ENCODE measurements at regions not wholly inside any gene's neighbourhood (a gene's known extent, or its start where the extent isn't known, plus 50 kb on each side); places are given as distances from the start of the nearest gene placed in this dataset.
"Not testable (repeated sequence)": the region's sequence is repeated elsewhere in the genome, so short reads cannot be mapped to it uniquely, and the experiment has no call there.

DNA sequence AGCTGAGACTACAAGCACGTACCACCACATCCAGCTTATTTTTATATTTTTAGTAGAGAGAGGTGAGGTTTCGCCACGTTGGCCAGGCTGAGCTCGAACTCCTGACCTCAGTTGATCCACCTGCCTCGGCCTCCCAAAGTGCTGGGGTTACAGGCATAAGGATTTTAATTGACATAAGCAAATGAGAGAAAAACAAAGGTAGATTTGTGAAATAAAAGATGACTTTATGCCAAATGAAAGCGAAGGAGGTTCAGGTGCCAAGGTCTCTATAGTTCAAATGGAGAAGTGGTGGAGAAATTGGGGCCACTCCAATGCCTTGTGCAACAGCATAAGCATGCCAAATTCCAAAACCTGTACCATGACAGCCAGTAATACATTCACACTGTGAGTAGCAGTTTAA is 180.6 kb downstream of the MREG start:
- no peak for DNase-seq (ENCODE audit: low read depth)

DNA sequence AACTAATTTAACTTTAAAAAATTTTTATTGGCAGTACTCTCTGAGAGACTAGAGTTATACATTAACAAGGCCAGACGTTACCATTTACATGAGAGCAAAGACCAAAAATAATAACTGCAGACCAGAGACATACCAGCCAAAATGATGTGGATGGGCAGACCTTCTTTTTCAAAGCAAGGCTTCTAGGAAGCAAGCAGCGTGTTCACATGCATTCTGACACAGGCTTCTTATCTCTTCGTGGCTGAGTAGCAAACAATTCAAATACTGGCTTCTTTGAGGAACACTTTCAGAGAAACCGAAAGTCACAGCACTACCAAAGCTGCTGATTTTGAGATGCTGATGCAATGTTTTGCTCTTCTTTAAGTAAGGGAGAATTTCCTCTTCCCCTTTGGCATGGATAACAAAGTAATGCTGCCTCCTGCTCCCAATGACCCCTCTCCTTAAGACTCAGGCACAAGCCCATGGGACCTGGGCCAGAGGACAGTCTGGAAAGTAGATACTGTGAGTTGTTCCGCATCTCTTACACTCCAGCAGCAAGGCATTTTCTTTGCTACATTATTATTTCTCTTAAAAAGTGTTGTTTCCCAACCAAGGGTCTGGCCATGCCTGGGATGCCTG is 181.9 kb downstream of the MREG start:
- no peak for DNase-seq (ENCODE audit: low read depth)

DNA sequence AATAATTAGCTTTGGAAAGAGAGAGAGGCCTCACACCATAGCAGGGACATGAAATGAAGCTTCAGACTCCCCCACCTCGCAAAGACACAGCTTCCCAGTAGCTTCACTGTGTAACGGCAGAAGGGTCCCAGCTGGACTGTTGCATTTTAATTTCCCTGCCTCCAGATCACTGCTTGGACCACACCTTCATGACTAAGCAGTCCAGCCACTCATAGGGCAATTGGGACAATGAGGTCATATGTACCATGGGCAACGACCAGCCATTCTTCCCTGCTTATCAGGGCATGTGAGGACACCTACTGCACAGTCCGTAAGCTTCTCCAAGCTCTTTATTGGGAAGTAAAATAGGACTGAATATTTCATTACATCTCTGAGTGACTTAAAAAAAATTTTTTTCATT is 183.0 kb downstream of the MREG start:
- no peak for DNase-seq (ENCODE audit: low read depth)

DNA sequence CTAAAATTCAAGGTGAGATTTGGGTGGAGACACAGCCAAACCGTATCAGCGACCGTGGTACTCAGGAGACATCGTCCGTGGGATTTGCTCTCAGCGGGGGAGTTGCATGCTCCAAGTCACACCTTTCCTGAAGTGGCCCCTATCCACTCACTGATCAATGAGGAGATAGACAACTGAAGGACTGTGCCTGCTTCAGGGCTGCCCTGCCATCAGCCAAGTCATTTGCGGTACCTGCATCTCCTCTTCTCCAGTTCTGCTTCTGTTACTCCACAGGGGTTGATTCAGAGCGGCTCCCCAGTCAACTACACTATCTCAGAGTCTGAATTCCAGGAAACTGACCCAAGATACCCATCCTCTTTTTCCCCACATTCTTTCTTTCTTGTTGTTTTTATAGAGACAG is 184.1 kb downstream of the MREG start:
- no peak for DNase-seq (ENCODE audit: low read depth)

DNA sequence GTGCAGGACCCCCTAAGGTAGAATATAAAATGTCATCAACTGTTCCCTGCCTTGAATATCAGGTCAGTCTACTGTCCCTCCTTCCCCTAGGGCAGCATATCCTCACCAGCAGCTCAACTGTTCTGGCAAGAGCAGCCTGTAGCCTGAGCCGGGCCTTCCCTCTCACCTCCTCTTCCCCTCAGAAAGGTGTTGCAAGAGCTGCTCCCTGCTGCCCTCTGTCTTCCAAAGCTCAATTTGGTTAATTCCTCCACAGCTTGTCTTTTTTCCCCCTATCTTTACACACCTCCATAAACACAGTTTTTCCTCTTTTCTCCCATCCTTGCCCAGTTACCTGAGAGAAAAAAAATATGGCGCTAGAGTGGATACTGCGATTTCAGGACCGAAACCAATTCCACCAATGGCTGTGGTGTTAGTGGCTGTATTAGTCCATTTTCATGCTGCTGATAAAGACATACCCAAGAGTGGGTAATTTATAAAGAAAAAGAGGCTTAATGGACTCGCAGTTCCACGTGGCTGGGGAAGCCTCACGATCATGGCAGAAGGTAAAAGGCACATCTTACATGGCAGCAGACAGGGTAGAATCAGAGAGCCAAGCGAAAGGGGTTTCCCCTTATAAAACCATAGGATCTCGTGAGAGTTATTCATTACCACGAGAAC is 184.7 kb downstream of the MREG start:
- DNase-seq (ENCODE audit: low read depth): no peak

DNA sequence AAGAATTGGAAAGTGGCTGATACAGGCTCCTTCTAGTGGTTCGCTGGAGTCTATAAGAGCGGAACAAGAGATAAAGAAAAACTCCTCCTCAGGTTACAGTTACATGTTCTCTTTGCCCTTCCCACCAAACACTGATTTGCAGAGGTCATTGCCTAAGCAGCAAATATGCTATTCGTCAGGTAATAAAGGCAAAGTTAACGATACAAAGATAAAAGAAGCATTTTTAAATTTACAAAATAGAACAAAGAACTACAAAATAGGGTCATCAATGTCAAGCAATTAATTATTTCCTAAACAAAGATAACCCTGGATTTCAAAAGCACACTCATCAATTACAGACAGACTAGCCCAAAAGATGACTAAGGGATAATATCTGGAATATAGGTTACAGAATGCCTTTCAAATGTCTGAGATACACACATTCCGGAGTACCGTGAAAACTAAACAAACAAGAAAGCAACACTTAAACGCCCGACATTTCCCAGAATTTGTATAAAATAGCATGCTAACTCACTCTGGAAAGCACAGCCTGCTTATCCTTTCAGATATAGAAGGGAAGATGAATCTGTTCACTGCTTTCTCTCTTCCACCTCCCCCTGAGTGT is 186.4 kb downstream of the MREG start:
- DNase-seq (ENCODE audit: low read depth): no peak

DNA sequence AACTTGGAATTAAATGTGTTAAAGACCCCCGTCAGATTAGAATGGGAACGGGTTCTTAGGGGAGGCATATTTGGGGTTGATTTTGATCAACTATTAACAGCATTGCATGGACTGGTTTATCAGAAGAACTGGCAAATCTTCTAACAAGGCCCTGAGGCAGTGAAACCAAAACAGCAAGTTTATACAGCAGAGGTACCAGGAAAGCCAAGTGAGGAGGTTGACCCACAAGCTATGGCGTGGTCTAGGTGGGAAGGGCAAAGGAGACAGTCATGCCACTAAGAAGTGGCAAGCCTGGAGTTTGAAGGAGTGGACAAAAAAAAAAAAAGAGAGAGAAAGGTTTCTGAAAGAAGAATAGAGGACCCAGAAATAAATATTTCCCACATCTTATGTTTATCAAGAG is 187.0 kb downstream of the MREG start:
- DNase-seq (ENCODE audit: low read depth): no peak

DNA sequence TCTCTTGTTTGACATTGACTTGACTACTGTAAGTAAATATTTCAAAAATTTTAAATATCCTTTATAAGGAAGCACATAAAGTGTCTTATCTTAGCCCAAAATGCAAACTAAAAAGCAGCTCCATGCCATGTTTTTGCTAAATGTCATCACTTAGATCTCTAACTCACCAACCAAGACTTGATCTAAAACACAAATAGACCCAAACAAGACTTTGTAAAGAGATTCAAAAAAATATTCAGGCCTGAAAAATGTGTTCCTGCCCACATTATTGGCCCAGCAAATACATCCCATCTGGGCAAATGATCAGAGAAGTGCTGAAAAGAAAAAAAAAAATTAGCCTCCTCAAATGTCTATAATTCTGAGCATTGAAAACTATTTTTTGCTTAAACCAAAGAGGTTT is 187.6 kb downstream of the MREG start:
- DNase-seq (ENCODE audit: low read depth): no peak

DNA sequence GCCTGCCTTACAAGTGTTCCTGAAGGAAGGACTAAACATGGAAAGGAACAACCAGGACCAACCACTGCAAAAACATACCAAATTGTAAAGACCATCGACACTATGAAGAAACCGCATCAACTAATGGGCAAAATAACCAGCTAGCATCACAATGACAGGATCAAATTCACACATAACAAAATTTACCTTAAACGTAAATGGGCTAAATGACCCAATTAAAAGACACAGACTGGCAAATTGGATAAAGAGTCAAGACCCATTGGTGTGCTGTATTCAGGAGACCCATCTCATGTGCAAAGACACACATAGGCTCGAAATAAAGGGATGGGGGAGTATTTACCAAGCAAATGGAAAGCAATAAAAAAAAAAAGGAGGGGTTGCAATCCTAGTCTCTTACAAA is 192.1 kb downstream of the MREG start:
- not testable (repeated sequence) for DNase-seq (ENCODE audit: low read depth)

DNA sequence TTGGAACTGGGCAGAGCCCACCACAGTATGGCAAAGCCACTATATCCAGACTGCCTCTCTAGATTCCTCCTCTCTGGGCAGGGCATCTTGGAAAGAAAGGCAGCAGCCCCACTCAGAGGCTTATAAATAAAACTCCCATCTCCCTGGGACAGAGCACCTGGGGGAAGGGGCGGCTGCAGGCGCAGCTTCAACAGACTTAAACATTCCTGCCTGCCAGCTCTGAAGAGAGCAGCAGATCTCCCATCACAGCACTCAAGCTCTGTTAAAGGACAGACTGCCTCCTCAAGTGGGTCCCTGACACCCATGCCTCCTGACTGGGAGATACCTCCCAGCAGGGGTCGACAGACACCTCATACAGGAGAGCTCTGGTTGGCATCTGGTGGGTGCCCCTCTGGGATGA is 193.6 kb downstream of the MREG start:
- not testable (repeated sequence) for DNase-seq (ENCODE audit: low read depth)

DNA sequence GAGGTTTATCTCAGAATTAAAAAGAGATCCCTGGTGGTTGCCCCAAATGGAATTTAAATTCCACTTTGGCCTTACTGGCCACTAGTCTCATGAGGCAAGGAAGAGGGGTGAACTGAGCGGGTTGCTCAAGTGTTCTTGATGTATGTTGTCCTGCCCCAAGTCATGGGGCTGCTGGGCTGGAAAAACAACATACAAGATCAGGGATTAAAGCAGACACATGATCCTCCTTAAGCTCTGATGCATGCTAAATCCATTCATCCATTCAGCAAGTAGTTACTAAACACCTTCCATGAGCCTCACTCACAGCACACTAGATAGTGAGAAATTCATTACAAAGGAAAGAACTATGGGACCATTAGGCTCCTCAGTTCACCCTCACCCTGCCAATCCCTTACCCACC is 196.3 kb downstream of the MREG start:
- DNase-seq (ENCODE audit: low read depth): no peak

DNA sequence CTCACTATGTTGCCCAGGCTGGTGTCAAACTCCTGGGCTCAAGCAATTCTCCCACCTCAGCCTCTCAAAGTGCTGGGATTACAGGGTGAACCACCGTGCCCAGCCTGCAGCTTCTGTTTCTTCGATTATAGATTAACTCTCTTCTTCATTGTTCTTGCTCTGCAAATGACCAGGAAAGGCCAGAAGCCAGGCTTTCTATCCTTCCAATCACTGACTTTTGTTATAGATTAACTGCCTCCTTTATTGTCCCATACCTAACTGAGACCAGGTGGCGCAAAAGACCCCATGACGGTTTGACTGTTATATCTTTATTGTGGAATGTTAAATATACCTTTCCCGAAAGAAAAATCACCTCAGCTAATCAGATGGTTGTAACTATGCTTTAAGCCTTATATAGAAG is 196.9 kb downstream of the MREG start:
- no peak for DNase-seq (ENCODE audit: low read depth)

DNA sequence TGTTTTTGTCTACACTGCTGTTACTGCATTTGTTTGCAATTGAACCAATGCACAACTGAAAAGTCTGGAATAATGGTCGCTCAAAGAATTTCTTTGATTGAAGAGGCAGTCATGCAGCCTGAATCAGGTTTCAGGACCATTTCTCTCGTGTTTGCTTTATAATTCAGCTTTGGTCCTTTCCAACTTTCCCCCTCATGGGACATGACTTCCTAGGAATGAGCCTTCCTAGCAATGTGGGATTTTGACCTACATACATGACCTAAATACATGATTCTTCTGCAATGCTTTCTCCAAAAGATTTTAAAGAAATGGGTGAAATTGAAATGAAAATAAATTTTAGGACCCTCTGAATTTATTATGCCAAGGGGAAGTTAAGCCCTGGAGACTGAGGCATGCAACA is 197.4 kb downstream of the MREG start:
- no peak for DNase-seq (ENCODE audit: low read depth)

DNA sequence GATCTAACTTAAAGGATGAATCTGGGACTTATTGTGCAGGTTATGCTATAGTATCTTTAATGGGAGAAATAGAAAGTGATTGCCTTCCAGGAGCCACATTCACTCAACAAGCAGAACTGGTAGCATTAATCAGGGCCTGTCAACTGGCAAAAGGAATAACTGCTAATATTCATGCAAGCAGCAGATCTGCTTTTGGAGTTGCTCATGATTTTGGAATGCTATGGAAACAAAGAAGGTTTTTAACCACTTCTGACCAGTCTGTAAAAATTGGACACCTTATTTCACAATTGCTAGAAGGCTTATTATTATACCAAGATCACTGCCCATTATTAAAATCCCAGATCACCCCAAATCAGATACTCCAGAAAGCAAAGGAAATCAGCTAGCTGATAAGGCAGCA is 200.4 kb downstream of the MREG start:
- no peak for DNase-seq (ENCODE audit: low read depth)

DNA sequence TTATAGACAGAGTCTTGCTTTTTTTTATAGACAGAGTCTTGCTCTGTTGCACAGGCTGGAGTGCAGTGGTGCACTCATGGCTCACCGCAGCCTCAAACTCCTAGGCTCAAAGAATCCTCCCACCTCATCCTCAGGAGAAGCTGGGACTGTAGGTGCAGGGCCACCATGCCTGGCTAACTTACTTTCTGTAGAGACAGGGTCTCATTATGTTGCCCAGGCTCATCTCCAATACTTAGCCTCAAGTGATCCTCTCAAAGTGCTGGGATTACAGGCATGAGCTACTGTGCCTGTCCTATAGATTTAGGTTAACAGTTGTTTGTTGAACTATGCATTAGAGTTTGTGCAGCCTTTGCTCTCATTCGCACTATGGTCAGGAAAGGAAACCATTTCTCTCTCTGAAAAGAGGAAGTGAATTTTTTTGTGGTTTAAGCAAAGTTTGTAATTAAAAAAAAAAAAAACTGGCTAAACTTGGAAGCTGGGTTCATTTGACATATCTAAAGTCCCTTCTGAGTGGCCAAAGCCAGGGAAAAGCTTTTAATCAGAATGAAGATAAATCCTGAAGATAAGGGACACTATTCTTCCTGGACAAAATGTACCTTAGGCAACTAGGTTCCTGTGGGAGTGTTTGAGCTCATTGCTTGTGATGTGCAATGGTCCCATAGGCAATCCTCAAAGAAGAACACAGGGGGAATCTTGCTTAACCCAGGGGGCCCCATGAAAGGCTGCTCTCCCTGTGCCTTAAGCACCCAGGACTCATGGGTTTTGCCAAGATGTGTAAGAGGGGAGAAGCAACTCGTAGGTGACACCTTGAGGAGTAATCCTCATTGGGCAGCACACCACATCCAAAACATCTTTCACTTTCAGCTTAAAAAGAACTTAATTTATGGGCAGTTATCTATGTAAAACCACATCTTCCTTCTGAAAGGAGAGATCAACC is 201.7 kb downstream of the MREG start:
- DNase-seq (ENCODE audit: low read depth): no peak

DNA sequence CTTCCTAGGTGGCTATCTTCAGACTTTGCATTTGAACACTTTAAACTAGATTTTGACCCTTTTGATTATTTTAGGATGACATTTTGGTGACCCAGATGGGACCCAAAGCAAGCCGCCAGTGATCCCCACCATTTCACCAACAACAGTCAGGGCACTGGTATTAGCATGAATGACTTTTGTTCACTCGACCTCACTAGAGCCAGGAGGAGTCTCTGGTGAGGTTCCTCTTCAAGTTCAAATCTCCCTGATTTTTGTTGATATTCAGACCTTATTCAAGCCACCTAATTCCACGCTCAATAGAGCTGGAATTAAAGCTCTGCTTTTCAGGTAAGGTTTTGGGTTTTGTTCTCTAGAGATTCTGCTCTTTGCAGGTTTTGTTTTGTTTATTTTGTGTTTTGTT is 202.3 kb downstream of the MREG start:
- DNase-seq (ENCODE audit: low read depth): no peak

DNA sequence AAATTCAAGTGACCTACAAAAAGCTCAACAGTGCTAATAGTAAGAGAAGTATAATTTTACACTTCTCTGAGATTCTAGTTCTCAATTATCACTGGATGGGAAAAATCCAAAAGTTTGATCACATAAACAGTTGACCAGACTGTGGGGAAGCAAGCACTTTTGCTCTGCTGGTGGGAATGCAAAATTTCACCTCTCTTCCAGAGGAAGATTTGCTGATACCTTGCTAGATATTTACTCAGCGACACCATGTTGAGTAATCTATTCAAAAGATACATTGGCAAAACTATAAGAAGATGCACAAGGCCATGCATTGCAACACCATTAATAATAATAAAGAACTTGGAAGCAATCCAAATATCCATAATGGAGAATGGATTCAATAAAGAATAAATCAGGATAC is 204.4 kb downstream of the MREG start:
- no peak for DNase-seq (ENCODE audit: low read depth)

DNA sequence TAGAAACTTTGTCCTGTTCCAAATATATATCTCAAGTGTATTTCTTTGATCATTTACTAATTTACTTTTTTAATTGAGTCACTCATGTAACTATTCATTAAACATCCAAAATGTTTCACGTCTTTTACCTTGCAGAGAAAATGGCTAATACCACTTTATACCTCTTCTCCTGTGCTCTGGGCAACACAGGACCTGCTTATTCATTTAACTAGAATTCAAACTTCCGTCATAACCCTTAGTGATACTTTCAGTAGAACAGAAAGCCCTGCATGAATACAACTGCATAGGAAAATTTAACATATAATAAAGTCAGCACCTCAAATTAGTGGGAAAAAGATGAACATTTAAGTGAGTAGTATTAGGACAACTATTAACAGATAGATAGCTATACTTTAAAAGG is 205.2 kb downstream of the MREG start:
- no peak for DNase-seq (ENCODE audit: low read depth)

DNA sequence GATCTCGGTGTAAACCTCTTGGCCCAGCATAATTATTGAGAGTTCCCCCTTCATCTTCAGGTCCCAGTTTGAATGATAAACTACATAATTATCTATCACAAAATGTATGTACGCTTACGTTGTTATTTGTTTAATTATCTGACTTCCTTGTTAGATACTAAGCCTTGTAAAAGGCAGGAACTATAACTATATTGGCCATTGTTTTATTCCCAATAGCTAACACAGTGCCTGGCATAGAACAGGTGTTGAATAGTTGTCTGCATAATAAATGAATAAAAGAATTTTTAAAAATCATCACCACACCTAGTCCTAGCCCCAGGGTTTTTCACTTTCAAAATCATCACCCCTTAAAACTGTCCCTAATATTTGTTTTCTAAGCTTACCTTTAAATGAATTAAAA is 207.9 kb downstream of the MREG start:
- DNase-seq (ENCODE audit: low read depth): no peak

DNA sequence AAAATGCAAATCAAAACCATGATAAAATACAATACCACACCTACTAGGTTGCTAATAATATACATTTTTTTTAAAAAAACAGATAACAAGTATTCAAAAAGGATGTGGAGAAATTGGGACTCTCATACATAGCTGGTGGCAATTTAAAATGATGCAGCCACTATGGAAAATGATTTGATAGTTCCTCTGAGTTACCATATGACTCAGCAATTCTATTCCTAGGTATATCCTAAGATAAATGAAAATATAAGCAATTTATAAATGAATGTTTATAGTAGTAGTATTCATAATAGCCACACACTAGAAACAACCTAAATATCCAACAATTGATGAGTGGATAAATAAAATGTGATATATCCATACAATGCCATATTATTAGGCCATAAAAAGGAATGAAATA is 210.2 kb downstream of the MREG start:
- DNase-seq (ENCODE audit: low read depth): no peak

DNA sequence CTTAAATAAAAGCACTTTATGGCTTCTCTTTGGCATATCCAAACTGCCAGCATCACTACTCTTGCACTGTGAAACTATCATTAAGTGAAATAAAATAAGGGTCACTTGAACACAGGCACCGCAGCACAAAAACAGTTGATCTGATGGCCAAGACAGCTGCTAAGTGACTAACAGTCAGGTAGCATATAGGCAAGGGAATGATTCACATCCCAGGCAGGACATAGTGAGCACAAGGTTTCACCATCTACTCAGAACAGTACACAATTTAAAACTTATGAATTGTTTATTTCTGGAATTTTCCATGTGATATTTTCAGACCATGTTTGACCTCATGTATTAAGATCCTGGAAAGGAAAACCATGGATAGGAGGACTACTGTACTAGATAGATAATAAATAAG is 214.2 kb downstream of the MREG start:
- DNase-seq (ENCODE audit: low read depth): no peak

DNA sequence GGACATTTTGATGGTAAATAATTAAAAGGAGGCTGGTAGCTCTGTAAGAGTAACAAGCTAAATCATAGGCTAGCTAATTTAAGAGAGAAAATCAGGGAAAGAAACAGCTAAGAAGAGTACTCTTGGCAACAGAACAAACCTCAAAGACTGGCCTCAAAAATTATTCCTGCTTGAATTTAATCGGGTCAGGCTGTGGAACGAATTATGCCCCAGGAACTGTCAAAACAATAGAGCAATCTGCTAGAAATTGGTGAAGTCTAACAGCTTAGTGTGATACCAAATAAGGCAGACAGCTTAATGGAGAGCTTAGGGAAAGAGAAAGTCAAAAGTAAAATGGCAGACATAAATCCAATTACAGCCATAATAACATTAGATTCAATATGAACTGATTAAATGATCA is 215.7 kb downstream of the MREG start:
- no peak for DNase-seq (ENCODE audit: low read depth)

All from forelimb muscle (tissue), 1 donor.